HG02759 (cell line): ENCODE measurements at regions not wholly inside any gene's neighbourhood (a gene's known extent, or its start where the extent isn't known, plus 50 kb on each side); places are given as distances from the start of the nearest gene placed in this dataset.

Experiments used
- ATAC-seq: cut with Tn5 transposase; IDR thresholded peaks from one replicate; pipeline ENCODE4 v1.9.1; 2021; ENCODE audit warnings: mild to moderate bottlenecking, moderate library complexity; ENCODE audit not compliant: unreplicated experiment

DNA sequence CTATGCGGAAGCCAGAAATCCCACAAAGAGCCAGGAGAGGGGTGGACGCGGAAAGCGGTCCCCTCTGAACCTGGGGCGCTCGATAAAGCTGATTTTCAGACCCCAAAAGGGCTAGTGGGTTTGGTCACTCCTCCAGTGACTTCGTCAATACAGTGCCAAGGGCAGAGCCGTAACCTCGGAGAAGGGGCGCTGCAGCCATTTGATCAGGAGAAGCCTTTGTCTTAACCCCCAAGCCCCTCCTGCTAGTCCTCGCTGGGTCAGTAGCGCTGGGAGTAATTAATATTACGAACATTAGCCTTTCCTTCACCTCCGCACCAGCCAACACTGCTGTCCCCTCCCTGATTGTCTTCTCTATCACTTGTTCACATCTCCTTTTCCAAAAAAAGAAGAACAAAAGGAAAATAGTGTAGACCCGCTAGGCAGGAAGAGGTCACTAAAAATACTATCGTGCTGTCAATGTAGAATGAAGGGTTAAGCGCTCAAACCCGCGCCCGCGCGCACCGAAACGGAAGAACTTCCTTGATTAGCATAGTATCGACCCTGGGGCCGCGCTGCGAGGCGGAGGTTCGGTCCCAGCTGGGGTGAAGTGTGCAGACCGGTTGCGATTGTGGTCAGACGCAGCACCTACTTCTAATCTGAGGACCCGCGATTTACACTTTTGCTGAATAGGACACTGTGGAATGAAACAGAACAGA lies 63.2 kb upstream of the MAPRE2 start:
- ATAC-seq, result peak; percentile 36

DNA sequence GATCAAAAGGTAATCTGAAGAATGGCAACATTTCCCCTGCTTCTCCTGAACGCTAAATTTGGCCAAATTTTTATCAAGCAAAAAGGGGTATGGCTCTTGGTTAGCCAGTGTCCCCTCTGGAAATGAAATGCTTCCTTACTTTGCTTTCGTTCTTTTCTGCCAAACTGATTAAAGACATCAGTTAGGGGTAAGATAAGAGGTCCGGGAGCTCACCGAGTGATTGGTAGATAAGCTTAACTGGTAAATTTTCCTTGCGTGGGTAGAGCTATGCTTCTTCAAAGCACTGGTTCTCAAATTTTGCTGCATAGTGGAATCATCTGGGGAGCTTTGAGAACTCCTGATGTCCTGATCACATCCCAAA lies 62.7 kb upstream of the MAPRE2 start:
- no peak for ATAC-seq

DNA sequence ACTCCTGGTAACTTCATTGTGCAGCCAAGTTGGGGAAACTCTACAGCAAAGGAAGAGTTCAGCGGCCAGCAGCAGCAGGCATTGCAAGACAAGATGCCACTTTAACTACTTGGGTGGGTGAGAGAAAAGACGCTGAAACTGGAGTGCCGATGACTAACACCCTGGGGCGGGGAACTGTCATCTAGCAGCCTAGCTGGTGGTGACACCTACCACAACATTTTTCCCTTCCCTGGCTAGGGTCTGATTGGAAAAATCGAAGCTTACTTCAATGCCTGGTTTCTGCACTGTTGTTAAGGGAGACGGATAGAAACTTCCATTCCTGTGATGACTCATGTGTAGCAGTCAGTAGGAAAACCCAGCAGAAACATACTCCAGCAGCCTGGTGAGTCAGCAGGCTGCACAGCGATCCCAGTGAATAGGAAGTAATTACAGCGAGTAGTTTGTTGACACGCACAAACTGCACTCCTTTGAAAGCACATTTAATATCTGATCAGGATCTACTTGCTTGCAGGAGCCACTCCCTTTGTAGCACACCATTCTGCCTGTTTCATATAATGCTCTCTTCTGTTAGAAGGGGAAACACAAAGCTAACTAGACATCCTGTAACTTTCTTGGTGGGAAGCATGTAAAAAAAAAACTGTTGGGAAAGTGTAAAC lies 62.1 kb upstream of the MAPRE2 start:
- peak; percentile 34 for ATAC-seq

DNA sequence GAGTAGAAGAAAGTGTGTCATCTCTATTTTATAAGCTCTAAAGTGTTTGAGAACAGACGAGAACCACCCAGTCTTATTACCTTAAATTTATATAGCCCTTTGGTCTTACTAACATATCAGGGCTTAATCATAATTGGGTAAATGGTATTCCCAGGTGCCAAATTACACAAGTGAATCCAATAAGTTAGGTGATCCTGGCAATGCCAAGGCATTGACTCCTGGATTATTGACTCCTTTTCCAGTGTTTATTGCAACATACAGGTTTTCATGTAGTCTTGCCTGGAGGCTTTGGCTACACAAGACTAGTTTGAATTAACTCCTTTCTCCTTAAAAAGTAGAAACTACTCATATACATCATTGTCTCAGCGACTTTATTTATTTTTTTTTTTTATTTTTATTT lies 59.7 kb upstream of the MAPRE2 start:
- no peak for ATAC-seq

DNA sequence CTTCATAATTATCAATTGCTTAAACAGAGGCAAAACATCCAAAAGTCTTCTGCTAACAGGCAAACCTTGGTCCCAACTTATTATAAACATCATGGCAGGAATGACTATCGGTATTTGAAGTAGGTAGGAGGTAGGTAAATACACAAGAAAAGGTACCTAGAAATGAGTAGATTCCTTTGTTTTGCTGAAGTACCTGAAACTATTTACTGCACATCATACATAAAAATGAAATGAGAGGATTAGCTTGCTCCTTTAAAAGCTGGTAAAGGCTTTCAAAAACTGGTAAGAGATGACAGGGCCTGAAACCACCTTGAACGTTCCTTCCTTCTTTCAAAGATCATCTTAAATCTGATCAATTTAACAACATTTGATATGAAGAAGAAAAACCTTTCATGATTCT lies 55.2 kb upstream of the MAPRE2 start:
- no peak for ATAC-seq

DNA sequence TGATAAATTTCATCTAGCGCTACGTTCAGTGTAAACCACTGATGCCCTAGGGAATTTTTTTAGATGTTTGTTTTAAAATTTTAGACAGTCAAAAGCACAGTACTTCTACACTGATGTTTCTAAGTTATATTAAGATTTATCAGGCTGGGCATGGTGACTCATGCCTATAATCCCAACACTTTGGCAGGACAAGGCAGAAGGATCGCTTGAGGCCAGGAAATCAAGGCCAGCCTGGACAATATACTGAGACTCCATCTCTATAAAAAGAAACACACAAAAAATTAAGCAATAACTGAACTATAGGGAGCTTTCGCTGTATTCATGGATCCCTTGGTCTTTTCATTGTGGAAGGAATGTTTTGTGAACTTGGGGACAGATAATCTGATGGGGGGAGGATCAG lies 50.6 kb upstream of the MAPRE2 start:
- ATAC-seq, result no peak

DNA sequence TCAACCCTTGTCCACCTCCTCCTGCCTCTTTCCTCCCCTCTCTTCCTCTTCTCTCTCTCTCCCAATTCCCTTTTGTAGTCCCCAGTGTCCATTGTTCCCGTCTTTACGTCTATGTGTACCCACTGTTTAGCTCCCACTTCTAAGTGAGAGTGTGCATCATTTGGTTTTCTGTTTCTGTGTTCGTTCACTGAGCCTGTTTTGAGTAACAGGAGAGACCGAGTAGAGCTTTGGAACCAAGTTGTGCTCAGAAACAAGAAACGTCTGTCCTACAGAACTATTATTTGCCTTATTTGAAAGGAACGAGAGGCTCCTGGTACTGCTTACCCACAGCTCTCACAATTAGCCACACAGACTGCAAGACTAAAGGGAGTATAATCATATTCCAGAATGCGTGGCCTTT lies 50.1 kb upstream of the MAPRE2 start:
- no peak for ATAC-seq
